ENCODE measurements at regions not wholly inside any gene's neighbourhood (a gene's known extent, or its start where the extent isn't known, plus 50 kb on each side); places are given as distances from the start of the nearest gene placed in this dataset.
"Not testable (repeated sequence)": the region's sequence is repeated elsewhere in the genome, so short reads cannot be mapped to it uniquely, and the experiment has no call there.

GRCh38 chr2:12881952-12882351, 165.2 kb downstream of the TRIB2 start:
- DNase-seq = no peak

DNA sequence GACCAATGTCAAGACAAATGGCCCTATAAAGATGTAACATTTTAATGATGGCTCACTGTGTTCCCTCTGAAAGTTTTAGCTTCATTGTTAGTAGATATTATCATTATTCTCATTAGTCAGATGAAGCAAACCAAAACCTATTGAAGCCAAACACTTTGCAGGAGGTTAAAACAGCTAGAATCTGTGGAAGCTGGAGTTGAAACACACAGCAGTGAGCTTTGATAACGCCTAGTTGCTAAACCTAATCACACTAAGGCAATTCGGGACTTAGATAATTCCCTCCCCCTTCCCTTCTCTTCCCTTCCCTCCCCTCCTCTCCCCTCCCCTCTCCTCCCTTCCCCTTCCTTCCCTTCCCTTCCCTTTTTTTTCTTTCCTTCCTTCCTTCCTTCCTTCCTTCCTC, 165.7 kb downstream of the TRIB2 start:
- no peak for DNase-seq

GRCh38 chr2:12883906-12884305, 167.2 kb downstream of the TRIB2 start:
- no peak for DNase-seq

DNA sequence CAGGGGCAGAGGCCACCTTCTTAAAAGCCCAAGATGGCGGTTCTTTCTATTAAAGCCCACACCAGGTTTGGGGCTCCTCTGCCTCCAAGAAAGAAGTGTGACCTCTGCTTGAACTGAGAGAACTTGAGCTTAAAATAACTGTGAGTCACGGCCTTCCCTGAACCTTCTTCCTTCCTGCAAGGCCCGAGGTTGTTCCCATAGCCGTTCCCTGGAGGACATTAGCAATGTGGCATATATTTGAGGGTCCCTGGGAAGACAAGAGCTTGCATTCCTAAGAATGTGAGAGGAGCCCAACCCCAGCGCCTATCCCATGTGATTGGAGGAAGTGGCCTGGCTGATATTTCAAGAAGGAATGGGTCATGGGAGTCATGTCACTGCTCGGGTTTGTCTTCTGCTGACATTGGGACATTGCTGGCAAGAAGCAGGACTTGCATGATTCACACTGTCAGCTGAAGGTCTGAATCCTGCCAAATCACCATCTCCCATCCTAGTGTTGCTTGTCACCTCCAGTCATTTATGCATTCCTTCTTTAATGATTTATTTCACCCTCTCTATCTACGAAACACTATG, 168.1 kb downstream of the TRIB2 start:
- no peak for DNase-seq

DNA sequence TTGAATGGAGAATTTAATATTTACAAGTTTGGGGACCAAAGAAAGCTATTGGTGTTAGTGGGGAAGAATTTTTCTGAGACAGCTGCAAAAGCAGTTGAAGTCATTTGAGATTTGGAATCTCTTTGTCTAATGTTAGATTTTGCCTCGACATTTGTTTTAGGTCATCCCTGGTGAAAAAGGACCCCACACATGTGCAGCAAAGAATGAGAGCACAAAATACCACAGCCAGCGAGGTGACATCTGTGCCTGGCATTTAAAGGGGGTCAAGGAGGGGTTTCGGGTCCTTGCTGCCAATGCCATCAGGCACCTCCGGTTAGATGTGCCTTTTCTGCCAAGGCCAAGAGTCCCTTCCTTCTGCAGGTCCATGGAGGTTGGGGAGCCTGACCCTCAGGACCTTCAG, 173.3 kb downstream of the TRIB2 start:
- no peak for DNase-seq

DNA sequence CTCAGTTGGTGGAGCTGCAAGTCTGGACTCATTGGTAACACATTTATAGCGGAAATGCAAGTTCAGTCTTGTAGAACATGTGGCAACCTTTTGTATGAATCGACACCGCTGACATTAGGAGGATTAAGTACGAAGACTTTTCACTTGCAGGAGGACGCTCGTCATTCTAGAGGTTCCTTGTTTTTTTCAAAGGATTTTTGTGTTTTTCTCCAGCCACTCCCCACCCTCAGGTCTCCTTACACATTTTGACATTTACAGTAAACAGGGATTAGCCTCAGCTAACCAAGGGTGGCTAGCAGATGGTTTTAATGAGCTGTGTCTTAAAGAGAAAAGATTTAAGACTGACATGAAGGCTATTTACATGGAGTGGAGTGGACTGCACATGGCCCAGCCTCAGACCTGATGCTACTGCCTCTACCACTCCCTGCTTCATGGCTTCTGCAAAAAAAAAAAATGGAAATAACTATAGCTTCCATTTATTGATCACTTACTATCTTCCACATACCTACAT, 173.8 kb downstream of the TRIB2 start:
- DNase-seq = no peak

GRCh38 chr2:12895017-12895416, 178.3 kb downstream of the TRIB2 start:
- no peak for DNase-seq

GRCh38 chr2:12896318-12896982, 179.7 kb downstream of the TRIB2 start:
- DNase-seq = no peak

DNA sequence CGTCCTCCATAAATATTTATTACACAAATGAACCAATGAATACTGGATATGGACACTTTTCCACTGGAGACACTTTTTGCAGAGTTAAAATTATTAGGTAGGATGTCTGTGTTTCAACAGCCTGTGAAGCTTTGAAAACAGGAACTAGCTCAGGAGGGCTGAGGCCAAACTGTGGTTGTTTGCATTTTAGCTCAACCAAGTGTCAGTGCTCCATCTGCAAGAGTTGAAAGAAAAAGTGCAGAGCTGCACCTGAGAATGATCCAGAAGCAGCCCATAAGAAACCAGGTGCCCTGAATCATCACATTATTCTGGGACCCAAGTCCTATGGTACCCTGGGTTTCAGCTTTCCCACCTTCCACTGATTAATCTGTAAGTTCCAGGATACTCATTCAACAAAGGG, 180.4 kb downstream of the TRIB2 start:
- no peak for DNase-seq

GRCh38 chr2:12903272-12903671, 186.5 kb downstream of the TRIB2 start:
- DNase-seq = no peak

DNA sequence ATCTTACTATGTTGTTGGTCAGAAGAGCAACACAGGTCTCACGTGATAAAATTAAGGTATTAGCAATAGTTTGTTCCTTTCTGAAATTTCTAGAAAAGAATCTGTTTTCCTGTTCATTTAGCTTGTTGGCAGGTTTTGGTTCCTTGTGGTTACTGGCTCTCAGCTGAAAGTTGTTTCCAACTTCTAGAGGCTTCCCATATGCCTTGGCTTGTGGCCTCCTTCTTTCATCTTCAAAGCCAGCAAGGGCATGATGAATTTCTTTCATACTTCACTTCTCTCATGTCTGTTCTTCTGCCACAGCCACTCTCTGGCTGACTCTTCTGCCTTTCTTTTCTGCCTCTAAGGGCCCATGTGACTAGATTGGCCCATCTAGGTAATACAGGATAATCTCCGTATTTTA, 193.7 kb downstream of the TRIB2 start:
- no peak for DNase-seq

- DNase-seq = no peak
These were observed 199.1 kb downstream of the TRIB2 start for GRCh38 chr2:12915787-12916186.

DNA sequence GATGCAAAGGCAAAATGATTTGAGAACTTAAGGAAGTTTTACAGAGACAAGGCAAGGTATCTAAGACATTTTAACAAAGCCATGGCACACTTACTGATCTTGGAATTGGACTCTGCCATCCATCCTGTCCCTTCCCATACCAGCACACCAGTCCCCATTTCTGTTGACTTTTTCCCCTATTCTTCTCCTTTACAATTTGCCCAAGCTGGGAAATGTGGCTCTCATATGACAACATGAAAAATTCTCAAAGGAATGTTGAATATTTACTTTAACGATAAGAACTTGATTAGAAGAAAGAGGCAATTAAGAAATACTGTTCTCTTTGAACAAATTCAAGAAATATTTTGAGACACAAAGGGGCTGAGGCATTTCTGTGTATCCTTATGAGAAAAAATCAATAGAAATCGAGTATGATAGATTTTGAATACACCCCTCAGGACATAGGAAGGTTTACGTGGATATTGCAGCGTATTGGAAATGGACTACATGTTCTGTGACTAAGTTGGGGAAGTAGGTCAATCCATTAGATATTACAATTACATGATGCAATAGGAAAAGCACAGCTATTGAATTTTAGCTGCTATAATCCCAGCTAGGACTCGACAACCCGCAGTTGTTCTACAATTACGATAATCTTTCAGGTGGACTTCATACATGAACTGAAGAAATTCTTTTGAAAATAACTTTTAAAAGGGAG, 201.6 kb downstream of the TRIB2 start:
- no peak for DNase-seq

DNA sequence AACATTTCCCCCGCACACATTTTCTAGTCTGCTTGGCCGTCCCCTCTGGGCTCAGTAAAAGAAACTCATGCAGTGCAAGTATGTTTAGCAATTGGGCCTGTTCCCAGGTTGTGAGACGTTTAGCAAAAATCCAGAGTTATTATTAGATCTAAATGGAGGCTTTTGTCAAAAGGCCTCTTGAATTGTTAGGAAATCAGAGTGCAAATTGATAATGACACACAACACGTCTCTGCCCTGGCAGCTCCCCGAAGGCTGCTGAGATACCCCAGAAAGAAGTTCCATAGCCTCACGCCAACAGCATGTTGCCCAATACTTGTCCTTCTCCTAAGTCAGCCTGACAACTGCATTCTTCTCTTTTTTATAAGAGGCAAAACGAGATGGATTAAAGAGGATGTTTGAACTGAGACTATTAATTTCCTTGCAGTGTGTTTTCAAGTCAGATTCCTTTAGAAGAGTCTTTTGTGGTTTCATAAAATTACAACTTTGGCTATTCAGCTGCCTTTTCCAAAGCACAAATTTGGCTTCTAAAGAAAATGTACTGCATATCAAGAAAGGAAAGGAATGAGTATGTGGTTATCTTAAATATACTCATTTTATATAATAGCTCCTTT, 202.2 kb downstream of the TRIB2 start:
- no peak for DNase-seq

DNA sequence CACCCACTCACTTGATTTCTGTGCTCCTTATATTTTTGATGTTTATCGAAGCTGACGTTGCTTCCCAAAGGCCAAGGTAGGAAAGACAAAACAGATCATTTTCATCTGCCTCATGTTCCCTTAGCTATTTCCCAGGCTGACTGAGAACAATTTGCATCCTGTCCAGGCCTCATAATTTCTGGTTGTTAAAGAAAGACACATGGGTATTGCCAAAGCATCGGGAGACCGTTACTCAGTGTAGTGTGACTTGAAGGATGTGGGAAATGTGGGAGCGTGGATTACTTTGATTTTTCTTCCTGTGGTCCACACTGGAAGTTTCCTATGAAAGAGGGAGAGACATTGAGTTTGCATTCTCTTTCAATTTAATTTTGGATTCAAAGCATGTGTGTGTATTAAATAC, 204.6 kb downstream of the TRIB2 start:
- no peak for DNase-seq

DNA sequence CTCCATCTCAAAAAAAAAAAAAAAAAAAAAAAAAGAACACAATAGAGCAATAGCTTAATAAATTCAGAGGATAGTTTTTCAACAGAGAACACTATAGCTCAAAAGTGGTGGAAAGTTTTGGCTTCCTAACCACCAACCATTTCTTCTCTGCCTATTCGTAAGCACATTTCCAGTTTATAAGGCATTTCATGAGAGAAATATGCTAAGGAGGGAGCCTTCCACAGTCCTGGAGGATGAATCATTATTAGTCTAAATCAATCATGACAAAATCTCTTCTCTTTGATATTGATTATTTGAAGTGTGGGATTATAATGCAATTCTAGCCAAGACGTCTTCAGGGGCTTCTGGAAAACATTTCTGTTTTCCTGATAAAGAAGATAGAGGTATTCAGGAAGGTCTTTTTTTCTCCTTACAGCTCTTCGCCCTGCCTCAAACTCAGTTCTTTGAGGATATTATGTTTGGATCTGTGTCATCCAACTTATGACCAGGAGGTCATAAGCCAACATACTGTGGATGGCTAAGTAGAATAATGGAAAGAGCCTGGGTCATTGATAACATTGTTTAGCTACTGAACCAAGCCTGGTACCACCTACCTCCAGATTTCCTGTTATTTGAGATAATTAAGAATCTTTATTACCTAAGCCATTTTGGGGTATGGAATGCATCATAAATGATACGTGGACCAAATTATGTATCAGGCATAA, 207.3 kb downstream of the TRIB2 start:
- no peak for DNase-seq

DNA sequence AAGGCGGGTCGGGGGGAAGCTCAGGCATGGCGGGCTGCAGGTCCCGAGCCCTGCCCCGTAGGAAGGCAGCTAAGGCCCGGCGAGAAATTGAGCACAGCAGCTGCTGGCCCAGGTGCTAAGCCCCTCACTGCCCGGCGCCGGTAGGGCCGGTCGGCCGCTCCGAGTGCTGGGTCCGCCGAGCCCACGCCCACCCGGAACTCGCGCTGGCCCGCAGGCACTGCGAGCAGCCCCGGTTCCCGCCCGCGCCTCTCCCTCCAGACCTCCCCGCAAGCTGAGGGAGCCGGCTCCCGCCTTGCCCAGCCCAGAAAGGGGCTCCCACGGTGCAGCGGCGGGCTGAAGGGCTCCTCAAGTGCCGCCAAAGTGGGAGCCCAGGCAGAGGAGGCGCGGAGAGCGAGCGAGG, 209.9 kb downstream of the TRIB2 start:
- not testable (repeated sequence) for DNase-seq

- no peak for DNase-seq
These were observed 211.6 kb downstream of the TRIB2 start for GRCh38 chr2:12928197-12928774.

DNA sequence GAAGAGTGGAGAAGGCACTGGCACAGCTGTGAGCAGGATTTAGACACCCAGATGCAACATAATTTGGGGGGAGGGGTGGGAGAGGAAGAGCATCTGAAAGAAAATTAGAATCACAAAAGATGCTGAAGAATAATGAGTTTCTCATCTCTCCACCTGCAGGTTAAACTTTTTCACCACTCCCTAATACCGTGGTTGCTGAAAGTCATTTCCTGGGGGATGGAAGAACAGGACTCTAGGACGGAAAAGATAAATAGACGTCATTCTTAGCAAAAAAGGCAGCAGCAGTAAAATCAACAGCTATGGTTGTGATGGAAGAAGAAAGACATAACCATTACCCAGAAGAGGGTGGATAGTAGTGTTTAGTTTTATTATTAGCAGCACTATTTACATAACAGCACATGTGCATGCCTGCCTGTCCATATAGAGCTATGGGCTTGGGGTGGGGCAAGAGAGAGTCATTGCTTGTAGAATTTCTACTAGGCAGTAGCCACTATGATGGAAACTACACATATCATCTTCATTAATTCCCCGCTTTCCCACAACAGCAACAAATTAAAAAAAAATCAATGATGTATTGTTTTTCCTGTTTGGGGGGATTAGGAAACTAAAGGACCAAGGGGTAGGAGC, 212.2 kb downstream of the TRIB2 start:
- no peak for DNase-seq

DNA sequence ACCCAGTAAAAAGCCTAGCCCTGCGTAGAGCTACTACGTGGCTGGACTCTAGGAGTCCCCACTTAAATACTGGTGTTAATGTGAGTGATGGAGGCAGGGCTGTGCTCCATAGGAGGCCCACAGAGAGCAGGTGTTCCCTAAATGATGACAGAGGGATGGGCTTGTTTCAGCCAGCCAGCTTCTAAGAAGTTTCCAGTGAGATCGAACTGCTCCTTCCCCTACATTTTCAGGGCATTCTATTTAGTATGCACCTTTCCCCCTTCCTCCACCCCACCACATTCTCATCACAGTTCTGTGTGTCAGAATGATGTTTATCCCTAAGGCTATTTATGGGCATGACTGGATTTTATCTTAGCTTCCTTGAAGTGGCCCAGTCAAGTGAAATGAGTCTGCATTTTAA, 213.0 kb downstream of the TRIB2 start:
- DNase-seq = no peak

- DNase-seq = no peak
These were observed 213.7 kb downstream of the TRIB2 start for GRCh38 chr2:12930391-12930790.

- no peak for DNase-seq
These were observed 214.6 kb downstream of the TRIB2 start for GRCh38 chr2:12931186-12931844.

Data from effector CD8-positive, alpha-beta T cell (primary cell).